HG03442 (cell line): ENCODE measurements at regions not wholly inside any gene's neighbourhood (a gene's known extent, or its start where the extent isn't known, plus 50 kb on each side); places are given as distances from the start of the nearest gene placed in this dataset.

Experiments
- ATAC-seq: cut with Tn5 transposase; IDR thresholded peaks from one replicate; pipeline ENCODE4 v1.9.1; 2021; ENCODE audit warnings: mild to moderate bottlenecking, moderate library complexity; ENCODE audit not compliant: unreplicated experiment

DNA sequence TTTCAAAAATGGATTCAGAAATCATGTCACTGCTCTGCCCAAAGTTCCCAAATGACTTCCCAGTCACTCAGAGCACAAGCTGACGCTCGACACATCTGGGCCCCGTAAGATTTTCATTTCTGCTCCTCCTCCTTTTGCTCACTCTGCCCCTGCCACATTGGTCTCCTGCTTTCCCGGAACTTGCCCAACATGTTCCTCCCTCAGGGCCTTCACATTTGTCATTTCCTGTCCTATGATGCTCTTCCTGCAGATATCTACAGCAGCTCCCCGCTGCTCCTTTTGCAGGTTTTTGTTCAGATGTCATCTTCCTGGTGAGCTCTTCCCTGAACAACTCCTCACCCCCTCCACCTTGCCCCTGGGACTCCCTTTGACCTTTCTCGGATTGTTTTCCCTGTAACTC is 58.5 kb upstream of the IVNS1ABP start:
- ATAC-seq, result no peak

DNA sequence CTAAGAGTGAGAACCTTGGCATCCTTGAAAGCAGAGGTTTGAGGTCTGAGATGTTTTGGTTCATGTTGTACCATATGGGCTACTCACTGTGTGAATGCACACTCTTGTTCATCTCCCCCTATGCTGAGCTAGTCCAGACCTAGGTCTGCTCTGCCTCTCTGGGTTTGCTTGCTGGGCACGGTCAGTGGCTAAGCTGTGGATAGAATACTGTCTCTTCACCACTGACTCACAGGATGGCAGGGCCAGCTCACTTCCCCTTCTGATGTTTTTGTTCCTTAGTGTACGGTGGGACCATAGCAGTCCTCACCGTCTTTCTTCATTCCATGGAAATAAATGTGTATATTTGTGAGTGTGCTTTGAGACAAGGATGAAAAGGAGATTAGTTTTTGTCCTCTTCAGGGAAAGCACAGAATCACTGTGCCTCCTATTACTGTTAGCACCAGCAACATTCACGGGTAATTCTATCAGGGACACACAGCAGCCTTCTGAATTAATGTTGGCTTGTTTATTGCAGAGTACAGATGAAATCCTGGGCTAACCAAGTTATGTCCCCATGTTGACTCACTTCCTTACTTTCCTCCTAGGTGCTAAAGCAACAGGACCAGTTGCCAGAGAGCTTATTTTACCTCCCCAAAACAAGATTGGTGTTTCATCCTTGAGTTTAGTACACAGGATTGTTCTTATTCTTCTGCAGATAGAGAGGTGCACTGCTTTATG is 56.9 kb upstream of the IVNS1ABP start:
- no peak for ATAC-seq

DNA sequence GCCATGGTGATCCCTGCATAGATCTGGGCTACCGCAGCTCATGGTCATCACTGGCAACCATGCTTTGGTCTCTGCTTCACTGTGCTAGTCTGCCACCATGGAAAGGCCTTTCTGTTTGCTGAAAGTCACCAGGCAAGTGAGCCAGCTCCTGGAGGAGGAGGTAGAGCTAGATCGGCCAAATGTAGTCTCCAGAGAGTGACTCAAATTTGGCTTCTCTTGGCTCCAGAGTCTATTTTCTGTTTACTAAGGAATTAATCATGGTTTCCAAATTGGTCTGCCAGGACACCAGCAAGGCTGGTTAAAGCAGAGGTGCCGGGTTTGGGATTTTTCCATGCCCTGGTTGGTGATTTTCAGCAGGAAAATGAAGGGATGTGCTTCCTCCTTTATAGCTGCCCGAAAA is 52.7 kb upstream of the IVNS1ABP start:
- ATAC-seq, result no peak

DNA sequence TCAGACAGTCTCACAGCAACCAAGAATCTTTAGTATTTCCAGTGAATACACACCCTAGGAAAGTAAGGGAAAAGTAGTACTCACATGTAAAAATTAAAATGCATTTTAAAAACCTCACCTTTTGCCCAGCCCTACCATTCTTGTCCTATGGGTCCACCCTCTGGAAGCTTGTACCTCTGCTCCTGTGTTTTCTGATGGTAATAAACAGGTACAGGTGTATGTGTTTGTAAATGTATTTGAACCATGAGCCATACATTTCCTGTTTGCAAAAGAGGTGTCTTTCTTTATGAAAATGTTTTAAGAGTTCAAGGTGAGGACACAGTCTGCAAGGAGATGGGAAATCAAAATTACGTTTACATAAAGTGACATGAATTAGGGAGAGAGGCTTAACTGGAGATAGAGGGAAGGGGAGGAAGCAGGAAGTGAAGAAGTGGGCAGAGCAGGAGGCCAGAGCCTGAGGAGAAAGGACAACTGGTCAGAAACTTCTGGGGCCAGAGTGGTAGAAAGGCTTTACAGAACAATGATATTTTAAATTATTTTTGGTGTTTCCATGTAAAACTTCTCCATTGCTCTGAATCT is 52.0 kb upstream of the IVNS1ABP start:
- no peak for ATAC-seq

DNA sequence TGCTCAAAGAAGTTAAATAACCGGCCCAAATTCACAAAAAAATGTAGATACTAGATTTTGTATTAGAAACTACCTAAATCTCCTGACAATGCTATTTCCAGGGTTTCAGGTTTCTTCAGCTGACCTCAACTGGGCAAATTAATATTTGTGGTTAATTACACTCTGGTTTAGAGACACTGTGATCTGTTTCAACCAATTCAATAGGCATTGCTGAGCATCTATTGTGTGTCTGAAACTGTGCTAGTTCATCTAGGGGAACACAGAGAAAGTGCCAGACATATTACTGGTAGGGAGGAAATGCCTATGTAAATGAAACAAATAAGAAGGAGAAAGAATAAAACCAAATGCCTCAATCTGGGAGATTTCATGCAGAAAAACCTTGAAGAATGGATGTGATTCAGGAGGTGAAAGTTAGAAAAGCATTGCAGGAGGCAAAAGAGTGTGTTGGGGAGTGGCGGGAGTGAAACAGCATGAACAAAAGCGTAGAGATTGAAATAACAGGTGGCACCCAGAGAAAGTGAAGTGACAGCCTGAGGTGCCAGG is 51.3 kb upstream of the IVNS1ABP start:
- no peak for ATAC-seq

DNA sequence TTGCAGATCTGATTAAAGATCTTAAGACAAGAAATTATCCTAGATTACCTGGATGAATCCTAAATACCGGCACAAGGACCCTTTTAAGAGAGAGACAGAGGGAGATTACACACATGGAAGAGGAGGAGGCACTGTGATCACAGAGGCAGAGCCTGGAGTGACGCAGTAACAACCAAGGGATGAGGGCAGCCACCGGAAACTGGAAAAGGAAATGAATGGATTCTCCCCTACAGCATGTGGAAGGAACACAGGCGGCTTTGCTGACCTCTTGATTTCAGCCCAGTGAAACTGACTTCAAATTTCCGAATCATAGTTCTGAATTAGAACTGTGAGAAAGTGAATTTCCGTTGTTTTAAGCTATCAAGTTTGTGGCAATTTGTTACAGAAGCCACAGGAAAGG is 50.2 kb upstream of the IVNS1ABP start:
- ATAC-seq, result no peak
